Osteoblast (primary cell): ENCODE measurements at regions not wholly inside any gene's neighbourhood (a gene's known extent, or its start where the extent isn't known, plus 50 kb on each side); places are given as distances from the start of the nearest gene placed in this dataset.

Experiments
- DNase-seq: peaks from one replicate; pipeline ENCODE4 v3.0.0; 2011; ENCODE audit warnings: low spot score, mixed read lengths; ENCODE audit not compliant: insufficient read length; ENCODE audit errors: missing footprints
- H2AFZ ChIP-seq: 2 replicates; pipeline ENCODE4 v1.6.0; 2011; ENCODE audit warnings: mild to moderate bottlenecking, low read length
- H3K27ac ChIP-seq: 2 replicates; pipeline ENCODE4 v1.5.1; 2011; ENCODE audit warnings: mild to moderate bottlenecking, low read depth, low read length, moderate library complexity
- H3K27me3 ChIP-seq: 2 replicates; pipeline ENCODE4 v1.6.0; 2012; ENCODE audit warnings: mild to moderate bottlenecking, control low read depth, inconsistent platforms, low read length, moderate library complexity; ENCODE audit not compliant: insufficient read depth
- H3K36me3 ChIP-seq: 2 replicates; pipeline ENCODE4 v1.5.1; 2011; ENCODE audit warnings: mild to moderate bottlenecking, low read length, control low read depth, moderate library complexity; ENCODE audit not compliant: insufficient read depth
- H3K4me1 ChIP-seq: 2 replicates; pipeline ENCODE4 v1.5.1; 2011; ENCODE audit warnings: mild to moderate bottlenecking, low read length, control low read depth, moderate library complexity; ENCODE audit not compliant: insufficient read depth
- H3K4me2 ChIP-seq: 2 replicates; pipeline ENCODE4 v1.6.0; 2011; ENCODE audit warnings: mild to moderate bottlenecking, low read length; ENCODE audit not compliant: insufficient read depth
- H3K4me3 ChIP-seq: fragments of 200-600 bp; sonication (generic); 3 replicates; pipeline ENCODE4 v1.5.1; 2012; ENCODE audit warnings: mild to moderate bottlenecking, low read length, inconsistent platforms; ENCODE audit not compliant: insufficient read depth
- H3K79me2 ChIP-seq: 2 replicates; pipeline ENCODE4 v1.6.0; 2012; ENCODE audit warnings: mild to moderate bottlenecking, low read length, control low read depth, inconsistent platforms; ENCODE audit not compliant: insufficient read depth
- H3K9me3 ChIP-seq: 2 replicates; pipeline ENCODE4 v1.5.1; 2011; ENCODE audit warnings: low read depth, low read length, control low read depth
- H4K20me1 ChIP-seq: 2 replicates; pipeline ENCODE4 v1.6.0; 2012; ENCODE audit warnings: mild to moderate bottlenecking, low read length, control low read depth; ENCODE audit not compliant: insufficient read depth
- CTCF ChIP-seq: IDR thresholded peaks from 2 replicates; pipeline ENCODE4 v1.5.1; 2011; ENCODE audit warnings: mild to moderate bottlenecking, low read depth, low read length, moderate library complexity; ENCODE audit errors: extremely low read depth

DNA sequence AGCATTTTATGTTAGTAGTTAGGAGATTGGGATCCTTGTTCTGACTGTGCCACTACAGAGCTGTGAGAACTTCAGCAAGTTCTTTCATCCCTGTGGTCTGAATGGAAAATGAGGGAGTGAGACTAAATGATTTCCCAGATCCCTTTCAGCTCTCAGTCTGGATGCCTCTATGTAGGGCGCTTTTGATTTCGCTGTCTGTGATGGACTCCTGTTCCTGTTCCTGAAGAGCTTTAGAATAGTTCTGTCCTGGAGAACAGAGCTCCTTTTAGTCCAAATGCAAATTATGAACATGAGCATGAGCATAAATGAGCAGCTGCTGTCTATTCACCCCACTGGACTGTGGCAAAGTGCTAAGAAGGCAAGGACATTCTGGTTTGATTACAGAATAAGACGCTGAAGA is 61.4 kb upstream of the NT5E start:
- Histone ChIP-seq H3K27ac (no peak overlapping the region), H3K4me2 (no peak overlapping the region), H3K36me3 (no peaks in the 10 kb centered on the region), H3K4me3 (no peak overlapping the region), H4K20me1 (no peaks in the 10 kb centered on the region), H3K4me1 (peaks cover 13% of the 10 kb centered on the region), H3K27me3 (no peaks in the 10 kb centered on the region), H2AFZ (no peak overlapping the region), H3K79me2 (no peaks in the 10 kb centered on the region), H3K9me3 (no peaks in the 10 kb centered on the region)
- DNase-seq: no peak
- TF ChIP-seq CTCF: no peak

DNA sequence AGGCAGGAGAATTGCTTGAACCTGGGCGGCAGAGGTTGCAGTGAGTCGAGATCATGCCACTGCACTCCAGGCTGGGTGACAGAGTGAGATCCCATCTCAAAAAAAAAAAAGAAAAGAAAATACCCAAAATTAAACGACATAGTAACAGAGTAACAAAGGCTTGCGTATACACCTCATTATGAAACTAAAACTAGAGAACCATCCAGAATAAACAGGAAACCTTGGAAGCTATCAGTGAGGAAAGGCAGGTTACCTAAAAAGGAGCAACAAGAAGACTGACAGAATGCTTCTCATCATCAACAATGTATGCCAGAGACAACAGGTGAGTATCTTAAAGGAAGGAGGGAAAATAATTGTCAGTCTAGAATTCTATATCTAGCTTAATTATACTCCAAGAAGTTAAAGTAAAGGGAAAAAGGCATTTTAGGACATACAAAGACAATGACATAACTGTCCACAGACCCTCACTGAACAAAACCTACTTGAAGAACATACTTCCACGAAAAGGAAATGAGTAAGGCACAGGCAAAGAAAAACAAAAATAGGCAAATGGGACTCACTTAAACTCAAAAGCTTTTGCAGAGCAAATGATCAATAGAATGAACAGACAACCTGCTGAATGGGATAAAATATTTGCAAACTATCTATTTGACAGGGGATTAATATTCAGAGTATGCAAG is 64.1 kb upstream of the NT5E start:
- Histone ChIP-seq H3K4me2 (no peak overlapping the region), H3K36me3 (no peaks in the 10 kb centered on the region), H3K79me2 (no peaks in the 10 kb centered on the region), H3K4me1 (peaks cover 8% of the 10 kb centered on the region), H3K27me3 (no peaks in the 10 kb centered on the region), H4K20me1 (no peaks in the 10 kb centered on the region), H3K27ac (no peak overlapping the region), H3K4me3 (no peak overlapping the region), H2AFZ (peak overlapping the region; percentile 35), H3K9me3 (no peaks in the 10 kb centered on the region)
- no peak for TF ChIP-seq CTCF
- DNase-seq: no peak

DNA sequence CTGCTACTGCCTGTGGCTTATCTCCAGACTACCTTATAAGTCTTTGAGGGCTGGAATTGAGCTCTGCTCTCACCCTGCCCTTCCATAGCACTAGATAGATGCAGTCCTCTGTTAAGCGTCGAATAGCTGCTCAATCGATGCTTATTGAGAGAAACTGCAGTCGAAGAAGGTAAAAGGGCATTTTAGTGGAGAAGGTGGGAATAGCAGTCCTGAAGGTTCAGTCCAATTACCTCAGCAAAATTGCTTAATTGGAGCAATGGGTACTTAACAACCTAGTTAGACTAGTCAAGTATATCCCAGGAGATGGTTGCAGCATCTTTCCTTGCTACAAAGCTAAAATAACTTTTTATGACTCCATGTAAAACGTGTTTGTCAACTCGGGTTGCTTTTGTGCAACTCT is 66.8 kb upstream of the NT5E start:
- Histone ChIP-seq H3K27me3 (no peaks in the 10 kb centered on the region), H4K20me1 (no peaks in the 10 kb centered on the region), H3K4me1 (no peaks in the 10 kb centered on the region), H3K4me2 (no peak overlapping the region), H2AFZ (no peak overlapping the region), H3K79me2 (no peaks in the 10 kb centered on the region), H3K36me3 (no peaks in the 10 kb centered on the region), H3K27ac (no peak overlapping the region), H3K4me3 (no peak overlapping the region), H3K9me3 (no peaks in the 10 kb centered on the region)
- TF ChIP-seq CTCF: no peak
- DNase-seq: no peak

GRCh38 chr6:85382541-85382940 is 67.3 kb upstream of the NT5E start:
- DNase-seq: no peak
- Histone ChIP-seq H3K4me3 (no peak overlapping the region), H2AFZ (no peak overlapping the region), H3K27me3 (no peaks in the 10 kb centered on the region), H3K27ac (no peak overlapping the region), H3K4me2 (no peak overlapping the region), H4K20me1 (no peaks in the 10 kb centered on the region), H3K9me3 (no peaks in the 10 kb centered on the region), H3K79me2 (no peaks in the 10 kb centered on the region), H3K4me1 (no peaks in the 10 kb centered on the region), H3K36me3 (no peaks in the 10 kb centered on the region)
- TF ChIP-seq CTCF: no peak
